ENCODE measurements at regions not wholly inside any gene's neighbourhood (a gene's known extent, or its start where the extent isn't known, plus 50 kb on each side); places are given as distances from the start of the nearest gene placed in this dataset.

- H3K4me1 Mint-ChIP-seq: no peaks in the 10 kb centered on the region
- H3K27ac Mint-ChIP-seq: no peak overlapping the region
- no peak for ATAC-seq
- H3K9me3 Mint-ChIP-seq: no peaks in the 10 kb centered on the region
- H3K4me3 Mint-ChIP-seq: no peak overlapping the region
- H3K36me3 Mint-ChIP-seq: no peaks in the 10 kb centered on the region
- peaks cover 38% of the 10 kb centered on the region for H3K27me3 Mint-ChIP-seq
Measured at GRCh38 chr1:84740050-84740714, 49.9 kb upstream of the SSX2IP start.
